Type B pancreatic cell (in vitro differentiated cells): ENCODE measurements at regions not wholly inside any gene's neighbourhood (a gene's known extent, or its start where the extent isn't known, plus 50 kb on each side); places are given as distances from the start of the nearest gene placed in this dataset.

Experiments
- DNase-seq: peaks from one replicate; pipeline ENCODE4 v3.0.0; 2021; ENCODE audit warnings: mixed read lengths; ENCODE audit not compliant: unreplicated experiment; ENCODE audit errors: extremely low spot score
- H3K27ac Mint-ChIP-seq: 2 replicates; pipeline ENCODE4 v1.8.0; 2021; ENCODE audit warnings: mild to moderate bottlenecking, mixed read lengths
- H3K27me3 Mint-ChIP-seq: 2 replicates; pipeline ENCODE4 v1.8.0; 2021; ENCODE audit warnings: mixed read lengths
- H3K36me3 Mint-ChIP-seq: 2 replicates; pipeline ENCODE4 v1.8.0; 2021; ENCODE audit warnings: mixed read lengths
- H3K4me1 Mint-ChIP-seq: one replicate; pipeline ENCODE4 v1.8.0; 2021; ENCODE audit warnings: mixed read lengths; ENCODE audit not compliant: unreplicated experiment
- H3K4me3 Mint-ChIP-seq: 2 replicates; pipeline ENCODE4 v1.8.0; 2021; ENCODE audit warnings: mild to moderate bottlenecking, mixed read lengths
- H3K9me3 Mint-ChIP-seq: 2 replicates; pipeline ENCODE4 v1.8.0; 2021; ENCODE audit warnings: mixed read lengths
- CTCF ChIP-seq: fragments of 200-600 bp; sonication (generic); conservative IDR thresholded peaks from 2 replicates; pipeline ENCODE4 v1.5.0; 2021; ENCODE audit warnings: antibody characterized with exemption, mild to moderate bottlenecking

- Mint-ChIP-seq H3K27me3 (no peaks in the 10 kb centered on the region), H3K4me3 (no peak overlapping the region), H3K27ac (no peak overlapping the region), H3K9me3 (no peaks in the 10 kb centered on the region), H3K4me1 (no peaks in the 10 kb centered on the region), H3K36me3 (no peaks in the 10 kb centered on the region)
- no peak for DNase-seq
- no peak for TF ChIP-seq CTCF
Measured at GRCh38 chr11:98965358-98965757, 55.4 kb upstream of the CNTN5 start.

- Mint-ChIP-seq H3K36me3 (no peaks in the 10 kb centered on the region), H3K27me3 (no peaks in the 10 kb centered on the region), H3K27ac (no peak overlapping the region), H3K9me3 (no peaks in the 10 kb centered on the region), H3K4me3 (no peak overlapping the region), H3K4me1 (no peaks in the 10 kb centered on the region)
- DNase-seq: no peak
- TF ChIP-seq CTCF: no peak
Measured at GRCh38 chr11:98965775-98966174, 55.0 kb upstream of the CNTN5 start.

- Mint-ChIP-seq H3K27me3 (no peaks in the 10 kb centered on the region), H3K9me3 (no peaks in the 10 kb centered on the region), H3K36me3 (no peaks in the 10 kb centered on the region), H3K4me3 (no peak overlapping the region), H3K4me1 (no peaks in the 10 kb centered on the region), H3K27ac (no peak overlapping the region)
- DNase-seq: no peak
- no peak for TF ChIP-seq CTCF
Measured at GRCh38 chr11:98967005-98967404, 53.7 kb upstream of the CNTN5 start.
